CD4-positive, alpha-beta T cell (primary cell): ENCODE measurements at regions not wholly inside any gene's neighbourhood (a gene's known extent, or its start where the extent isn't known, plus 50 kb on each side); places are given as distances from the start of the nearest gene placed in this dataset.
"Not testable (repeated sequence)": the region's sequence is repeated elsewhere in the genome, so short reads cannot be mapped to it uniquely, and the experiment has no call there.

ENCODE experiments used
- ATAC-seq: fragments of 200-7000 bp; cut with Tn5 transposase; one replicate; pipeline ENCODE4 v1.10.0; 2022; ENCODE audit warnings: mild to moderate bottlenecking; ENCODE audit not compliant: poor library complexity
- CTCF ChIA-PET: fragments of 350-600 bp; sonication (Branson Sonifier 250); formaldehyde crosslinking; loops from one replicate; lab custom pipeline; 2021; ENCODE audit warnings: antibody characterized with exemption, inconsistent platforms; lab: Charles Lee
- POLR2A ChIA-PET: fragments of 350-600 bp; sonication (Branson Sonifier 250); formaldehyde crosslinking; loops from one replicate; lab custom pipeline; 2021; ENCODE audit warnings: antibody characterized with exemption, inconsistent platforms; lab: Charles Lee
- DNase-seq, 14 experiments: peaks; one replicate each; pipeline ENCODE4 v3.0.0-alpha.2; 2013 to 2020; ENCODE audit warnings: mixed read lengths in 2 of 14
- H3K27ac ChIP-seq, 2 donors: one replicate each; pipeline versions ENCODE4 v1.5.1 to v1.7.0; 2013; ENCODE audit warnings: low read length in 2 of 2, low read depth in 1 of 2, mild to moderate bottlenecking in 1 of 2
- H3K27me3 ChIP-seq, 2 experiments: 1 replicate in 1 of 2; 2 replicates in 1 of 2; pipeline versions ENCODE4 v1.6.1 to v1.7.0; 2013; ENCODE audit warnings: low read length in 2 of 2, control low read depth in 1 of 2, mild to moderate bottlenecking in 1 of 2, moderate library complexity in 1 of 2; ENCODE audit not compliant: insufficient read depth in 2 of 2, control insufficient read depth in 1 of 2
- H3K36me3 ChIP-seq: one replicate; pipeline ENCODE4 v1.6.1; 2013; ENCODE audit warnings: low read length, control low read depth; ENCODE audit not compliant: insufficient read depth
- H3K4me1 ChIP-seq: one replicate; pipeline ENCODE4 v1.6.1; 2013; ENCODE audit warnings: low read length, control low read depth; ENCODE audit not compliant: insufficient read depth
- H3K4me3 ChIP-seq: one replicate; pipeline ENCODE4 v1.5.1; 2013; ENCODE audit warnings: mild to moderate bottlenecking, low read length, moderate library complexity
- H3K9me3 ChIP-seq, 2 experiments: 1 replicate in 1 of 2; 2 replicates in 1 of 2; pipeline versions ENCODE4 v1.6.1 to v1.7.0; 2013; ENCODE audit warnings: low read length in 2 of 2, mild to moderate bottlenecking in 2 of 2, control low read depth in 1 of 2, moderate library complexity in 1 of 2; ENCODE audit not compliant: control insufficient read depth in 1 of 2, insufficient read depth in 1 of 2
- H3K27ac Mint-ChIP-seq: one replicate; pipeline ENCODE4 v1.8.0; 2020; ENCODE audit warnings: mixed read lengths
- H3K27me3 Mint-ChIP-seq: one replicate; pipeline ENCODE4 v1.8.0; 2021; ENCODE audit warnings: mixed read lengths
- H3K36me3 Mint-ChIP-seq: one replicate; pipeline ENCODE4 v1.8.0; 2021; ENCODE audit warnings: low read depth, mixed read lengths
- H3K4me1 Mint-ChIP-seq: one replicate; pipeline ENCODE4 v1.8.0; 2021; ENCODE audit warnings: low read depth, mixed read lengths
- H3K4me3 Mint-ChIP-seq: one replicate; pipeline ENCODE4 v1.8.0; 2020; ENCODE audit warnings: mild to moderate bottlenecking, mixed read lengths
- H3K9me3 Mint-ChIP-seq: one replicate; pipeline ENCODE4 v1.8.0; 2020; ENCODE audit warnings: mixed read lengths
- intact Hi-C, 2 experiments: fragments of 100-400 bp; cut with DNase I in 1 of 2; cut with micrococcal nuclease in 1 of 2; formaldehyde crosslinking; loops; one replicate each; pipeline versions ENCODE4 v1.15.1 to v1.9.0; 2023 to 2025; cut with DNase I, micrococcal nuclease
- TF ChIP-seq, protein P1 (sequence below): fragments of 200-600 bp; IDR thresholded peaks from one replicate; pipeline ENCODE4 v1.8.0; 2022; ENCODE audit warnings: antibody characterized with exemption, mild to moderate bottlenecking

DNA sequence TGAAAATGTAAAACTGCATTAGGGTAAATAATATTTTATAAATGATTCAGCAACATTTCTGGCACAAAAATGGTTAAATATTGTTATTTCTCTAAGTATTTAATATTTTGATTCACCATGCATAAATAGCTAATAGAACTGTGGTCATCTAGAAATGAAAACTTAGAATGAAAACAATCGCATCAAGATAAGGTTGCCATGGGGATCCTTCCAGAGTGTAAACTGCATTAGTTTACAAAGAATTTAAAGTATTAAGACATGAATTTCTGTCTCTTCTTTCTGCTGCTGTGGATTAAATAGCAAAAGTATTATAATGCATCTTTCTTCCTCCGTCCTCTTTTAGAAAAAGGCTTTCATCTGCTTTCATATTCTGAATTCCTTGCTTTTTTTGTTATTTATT is 1064.6 kb upstream of the SLIT2 start:
- TF ChIP-seq, protein P1, sequence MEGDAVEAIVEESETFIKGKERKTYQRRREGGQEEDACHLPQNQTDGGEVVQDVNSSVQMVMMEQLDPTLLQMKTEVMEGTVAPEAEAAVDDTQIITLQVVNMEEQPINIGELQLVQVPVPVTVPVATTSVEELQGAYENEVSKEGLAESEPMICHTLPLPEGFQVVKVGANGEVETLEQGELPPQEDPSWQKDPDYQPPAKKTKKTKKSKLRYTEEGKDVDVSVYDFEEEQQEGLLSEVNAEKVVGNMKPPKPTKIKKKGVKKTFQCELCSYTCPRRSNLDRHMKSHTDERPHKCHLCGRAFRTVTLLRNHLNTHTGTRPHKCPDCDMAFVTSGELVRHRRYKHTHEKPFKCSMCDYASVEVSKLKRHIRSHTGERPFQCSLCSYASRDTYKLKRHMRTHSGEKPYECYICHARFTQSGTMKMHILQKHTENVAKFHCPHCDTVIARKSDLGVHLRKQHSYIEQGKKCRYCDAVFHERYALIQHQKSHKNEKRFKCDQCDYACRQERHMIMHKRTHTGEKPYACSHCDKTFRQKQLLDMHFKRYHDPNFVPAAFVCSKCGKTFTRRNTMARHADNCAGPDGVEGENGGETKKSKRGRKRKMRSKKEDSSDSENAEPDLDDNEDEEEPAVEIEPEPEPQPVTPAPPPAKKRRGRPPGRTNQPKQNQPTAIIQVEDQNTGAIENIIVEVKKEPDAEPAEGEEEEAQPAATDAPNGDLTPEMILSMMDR, result no peak
- H3K4me1 ChIP-seq, result no peaks in the 10 kb centered on the region
- H3K36me3 Mint-ChIP-seq, result no peaks in the 10 kb centered on the region
- POLR2A ChIA-PET, result no interaction called here
- no peak overlapping the region for H3K27ac ChIP-seq
- ATAC-seq (no peak), DNase-seq (no peak)
- intact Hi-C loops, result no loop called here
- H3K27ac Mint-ChIP-seq, result no peak overlapping the region
- H3K9me3 Mint-ChIP-seq, result peaks cover 13% of the 10 kb centered on the region
- H3K27me3 Mint-ChIP-seq, result no peaks in the 10 kb centered on the region
- no peaks in the 10 kb centered on the region for H3K27me3 ChIP-seq
- H3K4me3 Mint-ChIP-seq, result no peak overlapping the region
- CTCF ChIA-PET, result no interaction called here
- no peaks in the 10 kb centered on the region for H3K36me3 ChIP-seq
- H3K4me1 Mint-ChIP-seq, result no peaks in the 10 kb centered on the region
- no peak overlapping the region for H3K4me3 ChIP-seq
- no peaks in the 10 kb centered on the region for H3K9me3 ChIP-seq

DNA sequence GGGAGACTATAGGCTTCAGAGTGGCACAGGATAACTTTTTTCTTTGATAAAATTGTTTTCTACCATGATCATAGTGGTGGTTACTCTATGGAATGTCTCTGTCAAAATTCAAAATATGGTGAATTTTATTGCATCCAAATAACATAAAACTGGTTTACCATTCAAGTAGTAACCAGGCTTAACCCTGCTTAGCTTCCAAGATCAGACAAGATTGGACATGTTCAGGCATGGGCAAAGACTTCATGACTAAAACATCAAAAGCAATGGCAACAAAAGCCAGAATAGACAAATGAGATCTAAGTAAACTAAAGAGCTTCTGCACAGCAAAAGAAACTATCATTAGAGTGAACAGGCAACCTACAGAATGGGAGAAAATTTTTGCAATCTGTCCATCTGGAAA is 1070.1 kb upstream of the SLIT2 start:
- H3K36me3 Mint-ChIP-seq, H3K27ac Mint-ChIP-seq, H3K27me3 Mint-ChIP-seq, H3K4me3 ChIP-seq, ATAC-seq, H3K27ac ChIP-seq, H3K36me3 ChIP-seq, DNase-seq, H3K9me3 ChIP-seq, intact Hi-C loops, H3K4me3 Mint-ChIP-seq, H3K4me1 ChIP-seq, POLR2A ChIA-PET, CTCF ChIA-PET, H3K27me3 ChIP-seq, H3K4me1 Mint-ChIP-seq: not testable (repeated sequence)
- H3K9me3 Mint-ChIP-seq, result peaks cover 14% of the 10 kb centered on the region

DNA sequence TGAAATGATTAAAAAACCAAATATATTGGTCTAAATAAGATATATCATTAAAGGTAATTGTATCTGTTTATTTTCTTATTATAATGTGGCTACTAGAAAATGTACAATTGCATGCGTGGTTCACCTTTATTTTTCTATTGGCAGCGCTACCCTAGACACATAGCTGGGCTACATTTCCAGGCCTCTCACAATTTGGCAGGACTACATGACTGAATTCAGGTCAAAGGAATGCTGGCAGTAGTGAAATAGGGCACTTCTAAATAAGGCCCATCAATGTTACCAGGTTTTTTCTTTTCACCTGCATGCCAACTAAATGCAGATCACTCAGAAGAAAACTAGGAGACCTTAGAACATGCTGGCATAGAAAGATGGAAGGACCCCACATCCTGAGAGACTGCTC is 1072.9 kb upstream of the SLIT2 start:
- TF ChIP-seq, protein P1, result no peak
- no peak for ATAC-seq
- POLR2A ChIA-PET, result no interaction called here
- CTCF ChIA-PET, result no interaction called here
- Mint-ChIP-seq H3K4me1 (no peaks in the 10 kb centered on the region), H3K36me3 (no peaks in the 10 kb centered on the region), H3K9me3 (peaks cover 8% of the 10 kb centered on the region), H3K4me3 (no peak overlapping the region), H3K27ac (no peak overlapping the region), H3K27me3 (no peaks in the 10 kb centered on the region)
- no peak overlapping the region for H3K4me3 ChIP-seq
- H3K27me3 ChIP-seq, result no peaks in the 10 kb centered on the region
- no peak overlapping the region for H3K27ac ChIP-seq
- no peaks in the 10 kb centered on the region for H3K36me3 ChIP-seq
- H3K9me3 ChIP-seq, result no peaks in the 10 kb centered on the region
- no peaks in the 10 kb centered on the region for H3K4me1 ChIP-seq
- intact Hi-C loops, result no loop called here
- no peak for DNase-seq

DNA sequence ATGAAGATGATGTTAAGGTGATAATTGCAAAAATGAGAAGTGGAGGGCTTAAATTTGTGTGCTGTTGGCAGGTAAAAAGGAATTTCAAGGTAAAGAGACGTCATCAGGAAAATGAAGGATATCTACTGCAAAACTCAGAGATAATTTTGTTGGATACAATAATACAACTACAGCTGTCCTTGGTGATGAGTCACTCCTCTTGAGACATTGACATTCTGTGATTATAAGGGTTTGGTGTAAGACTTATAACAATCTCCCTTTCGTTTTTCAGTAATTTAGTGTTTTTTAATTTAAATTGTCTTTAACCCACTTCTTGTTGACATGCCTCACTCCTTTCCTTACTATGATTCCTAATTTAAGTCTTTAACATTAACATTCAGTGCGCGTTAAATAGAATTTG is 1074.1 kb upstream of the SLIT2 start:
- TF ChIP-seq, protein P1, result no peak
- Mint-ChIP-seq H3K4me3 (no peak overlapping the region), H3K36me3 (no peaks in the 10 kb centered on the region), H3K9me3 (peaks cover 8% of the 10 kb centered on the region), H3K4me1 (no peaks in the 10 kb centered on the region), H3K27ac (no peak overlapping the region), H3K27me3 (no peaks in the 10 kb centered on the region)
- no peak for ATAC-seq
- intact Hi-C loops, result no loop called here
- no peaks in the 10 kb centered on the region for H3K9me3 ChIP-seq
- H3K27ac ChIP-seq, result no peak overlapping the region
- DNase-seq, result no peak
- no peak overlapping the region for H3K4me3 ChIP-seq
- no peaks in the 10 kb centered on the region for H3K4me1 ChIP-seq
- H3K27me3 ChIP-seq, result no peaks in the 10 kb centered on the region
- H3K36me3 ChIP-seq, result no peaks in the 10 kb centered on the region
- ChIA-PET CTCF (no interaction called here), POLR2A (no interaction called here)
